ENCODE measurements at regions not wholly inside any gene's neighbourhood (a gene's known extent, or its start where the extent isn't known, plus 50 kb on each side); places are given as distances from the start of the nearest gene placed in this dataset.
A peak's percentile ranks its signal among the peaks of the same experiment; 100 is the strongest.

- Histone ChIP-seq H3K9ac (ENCODE audit: low read length) (no peak overlapping the region), H2AK5ac (ENCODE audit: low read length) (no peak overlapping the region), H3K4me3 (ENCODE audit: low read depth, low read length) (no peak overlapping the region), H3K36me3 (ENCODE audit: control insufficient read depth in 1 of 2, insufficient read depth in 2 of 2, low read length in 2 of 2) (no peaks in the 10 kb centered on the region), H2BK12ac (ENCODE audit: low read length) (no peak overlapping the region), H2AFZ (ENCODE audit: insufficient read depth, low read length, poor library complexity) (no peak overlapping the region), H3K4me2 (ENCODE audit: low read length) (no peak overlapping the region), H3K27ac (ENCODE audit: low read depth, low read length) (no peak overlapping the region), H3K79me1 (ENCODE audit: low read length) (peaks cover 3% of the 10 kb centered on the region), H3K79me2 (ENCODE audit: control insufficient read depth, insufficient read depth, low read length, poor library complexity) (no peaks in the 10 kb centered on the region), H2BK120ac (ENCODE audit: insufficient read depth, low read length, poor library complexity) (no peak overlapping the region), H4K8ac (ENCODE audit: low read depth, low read length) (no peak overlapping the region), H4K12ac (ENCODE audit: low read depth, low read length) (no peak overlapping the region), H3K23ac (ENCODE audit: low read length) (no peak overlapping the region), H3K9me3 (ENCODE audit: insufficient read depth, low read depth, low read length) (no peaks in the 10 kb centered on the region), H3K18ac (ENCODE audit: low read length) (no peak overlapping the region), H3K14ac (ENCODE audit: low read length) (no peak overlapping the region), H3K4ac (ENCODE audit: low read depth, low read length) (no peak overlapping the region), H3K27me3 (ENCODE audit: insufficient read depth, low read length) (no peaks in the 10 kb centered on the region), H2BK5ac (ENCODE audit: low read depth, low read length, poor library complexity) (no peak overlapping the region), H4K91ac (ENCODE audit: low read depth, low read length) (no peak overlapping the region), H3K4me1 (ENCODE audit: control insufficient read depth in 1 of 2, insufficient read depth in 2 of 2, low read length in 2 of 2) (peaks cover 0 to 2% of the 10 kb centered on the region in 2 experiments)
- WGBS (ENCODE audit: extremely low coverage, insufficient coverage, insufficient read length), result no CpG with 5 or more reads among the region's 1 CpG
- DNase-seq, result peak in 1 of 2 donors; percentile 7
These were observed 151.3 kb upstream of the LPP start for GRCh38 chr3:188002626-188003138.

GRCh38 chr3:188003188-188004171 lies 150.5 kb upstream of the LPP start:
- H4K12ac ChIP-seq (ENCODE audit: low read depth, low read length), result no peak overlapping the region
- H3K79me2 ChIP-seq (ENCODE audit: control insufficient read depth, insufficient read depth, low read length, poor library complexity), result no peaks in the 10 kb centered on the region
- WGBS (ENCODE audit: extremely low coverage, insufficient coverage, insufficient read length), result no CpG with 5 or more reads among the region's 9 CpGs
- peaks cover 3% of the 10 kb centered on the region for H3K79me1 ChIP-seq (ENCODE audit: low read length)
- no peaks in the 10 kb centered on the region for H3K9me3 ChIP-seq (ENCODE audit: insufficient read depth, low read depth, low read length)
- no peak overlapping the region for H2AK5ac ChIP-seq (ENCODE audit: low read length)
- peak overlapping the region; percentile 17 for H2BK12ac ChIP-seq (ENCODE audit: low read length)
- H2BK120ac ChIP-seq (ENCODE audit: insufficient read depth, low read length, poor library complexity), result no peak overlapping the region
- no peak overlapping the region for H3K9ac ChIP-seq (ENCODE audit: low read length)
- peaks cover 0 to 2% of the 10 kb centered on the region in 2 experiments for H3K4me1 ChIP-seq (ENCODE audit: control insufficient read depth in 1 of 2, insufficient read depth in 2 of 2, low read length in 2 of 2)
- DNase-seq, result no peak
- no peak overlapping the region for H3K4me2 ChIP-seq (ENCODE audit: low read length)
- H3K4me3 ChIP-seq (ENCODE audit: low read depth, low read length), result no peak overlapping the region
- no peaks in the 10 kb centered on the region for H3K27me3 ChIP-seq (ENCODE audit: insufficient read depth, low read length)
- H3K27ac ChIP-seq (ENCODE audit: low read depth, low read length), result peak overlapping the region; percentile 3
- no peak overlapping the region for H2AFZ ChIP-seq (ENCODE audit: insufficient read depth, low read length, poor library complexity)
- H3K18ac ChIP-seq (ENCODE audit: low read length), result no peak overlapping the region
- no peak overlapping the region for H4K8ac ChIP-seq (ENCODE audit: low read depth, low read length)
- H3K23ac ChIP-seq (ENCODE audit: low read length), result no peak overlapping the region
- H4K91ac ChIP-seq (ENCODE audit: low read depth, low read length), result no peak overlapping the region
- H3K4ac ChIP-seq (ENCODE audit: low read depth, low read length), result no peak overlapping the region
- no peak overlapping the region for H2BK5ac ChIP-seq (ENCODE audit: low read depth, low read length, poor library complexity)
- no peak overlapping the region for H3K14ac ChIP-seq (ENCODE audit: low read length)
- H3K36me3 ChIP-seq (ENCODE audit: control insufficient read depth in 1 of 2, insufficient read depth in 2 of 2, low read length in 2 of 2), result no peaks in the 10 kb centered on the region

GRCh38 chr3:188006726-188007393 lies 147.1 kb upstream of the LPP start:
- Histone ChIP-seq H2BK5ac (ENCODE audit: low read depth, low read length, poor library complexity) (no peak overlapping the region), H3K79me1 (ENCODE audit: low read length) (peaks cover 3% of the 10 kb centered on the region), H4K91ac (ENCODE audit: low read depth, low read length) (no peak overlapping the region), H4K12ac (ENCODE audit: low read depth, low read length) (no peak overlapping the region), H3K18ac (ENCODE audit: low read length) (no peak overlapping the region), H3K4ac (ENCODE audit: low read depth, low read length) (no peak overlapping the region), H3K9ac (ENCODE audit: low read length) (no peak overlapping the region), H4K8ac (ENCODE audit: low read depth, low read length) (no peak overlapping the region), H3K4me2 (ENCODE audit: low read length) (no peak overlapping the region), H3K27me3 (ENCODE audit: insufficient read depth, low read length) (no peaks in the 10 kb centered on the region), H3K9me3 (ENCODE audit: insufficient read depth, low read depth, low read length) (no peaks in the 10 kb centered on the region), H3K23ac (ENCODE audit: low read length) (no peak overlapping the region), H3K27ac (ENCODE audit: low read depth, low read length) (no peak overlapping the region), H3K14ac (ENCODE audit: low read length) (no peak overlapping the region), H2AK5ac (ENCODE audit: low read length) (no peak overlapping the region), H3K79me2 (ENCODE audit: control insufficient read depth, insufficient read depth, low read length, poor library complexity) (no peaks in the 10 kb centered on the region), H2BK120ac (ENCODE audit: insufficient read depth, low read length, poor library complexity) (no peak overlapping the region), H3K4me3 (ENCODE audit: low read depth, low read length) (no peak overlapping the region), H2AFZ (ENCODE audit: insufficient read depth, low read length, poor library complexity) (no peak overlapping the region), H3K4me1 (ENCODE audit: control insufficient read depth in 1 of 2, insufficient read depth in 2 of 2, low read length in 2 of 2) (peaks cover 0 to 2% of the 10 kb centered on the region in 2 experiments), H2BK12ac (ENCODE audit: low read length) (no peak overlapping the region), H3K36me3 (ENCODE audit: control insufficient read depth in 1 of 2, insufficient read depth in 2 of 2, low read length in 2 of 2) (no peaks in the 10 kb centered on the region)
- no peak for DNase-seq
- WGBS (ENCODE audit: extremely low coverage, insufficient coverage, insufficient read length), result no CpG with 5 or more reads among the region's 17 CpGs

GRCh38 chr3:188007897-188008296 lies 146.1 kb upstream of the LPP start:
- H3K9me3 ChIP-seq (ENCODE audit: insufficient read depth, low read depth, low read length), result no peaks in the 10 kb centered on the region
- no peak overlapping the region for H3K18ac ChIP-seq (ENCODE audit: low read length)
- WGBS (ENCODE audit: extremely low coverage, insufficient coverage, insufficient read length), result no CpG with 5 or more reads among the region's 6 CpGs
- H4K91ac ChIP-seq (ENCODE audit: low read depth, low read length), result no peak overlapping the region
- H3K36me3 ChIP-seq (ENCODE audit: control insufficient read depth in 1 of 2, insufficient read depth in 2 of 2, low read length in 2 of 2), result no peaks in the 10 kb centered on the region
- no peaks in the 10 kb centered on the region for H3K27me3 ChIP-seq (ENCODE audit: insufficient read depth, low read length)
- H3K9ac ChIP-seq (ENCODE audit: low read length), result no peak overlapping the region
- H2BK12ac ChIP-seq (ENCODE audit: low read length), result no peak overlapping the region
- H3K4me2 ChIP-seq (ENCODE audit: low read length), result no peak overlapping the region
- H2BK120ac ChIP-seq (ENCODE audit: insufficient read depth, low read length, poor library complexity), result no peak overlapping the region
- H3K14ac ChIP-seq (ENCODE audit: low read length), result no peak overlapping the region
- H3K79me2 ChIP-seq (ENCODE audit: control insufficient read depth, insufficient read depth, low read length, poor library complexity), result no peaks in the 10 kb centered on the region
- no peak overlapping the region for H4K12ac ChIP-seq (ENCODE audit: low read depth, low read length)
- no peak for DNase-seq
- H3K4me1 ChIP-seq (ENCODE audit: control insufficient read depth in 1 of 2, insufficient read depth in 2 of 2, low read length in 2 of 2), result peaks cover 0 to 2% of the 10 kb centered on the region in 2 experiments
- no peak overlapping the region for H3K4me3 ChIP-seq (ENCODE audit: low read depth, low read length)
- H2AK5ac ChIP-seq (ENCODE audit: low read length), result no peak overlapping the region
- H3K79me1 ChIP-seq (ENCODE audit: low read length), result peaks cover 3% of the 10 kb centered on the region
- H3K4ac ChIP-seq (ENCODE audit: low read depth, low read length), result no peak overlapping the region
- H4K8ac ChIP-seq (ENCODE audit: low read depth, low read length), result no peak overlapping the region
- no peak overlapping the region for H3K23ac ChIP-seq (ENCODE audit: low read length)
- no peak overlapping the region for H2AFZ ChIP-seq (ENCODE audit: insufficient read depth, low read length, poor library complexity)
- H2BK5ac ChIP-seq (ENCODE audit: low read depth, low read length, poor library complexity), result no peak overlapping the region
- no peak overlapping the region for H3K27ac ChIP-seq (ENCODE audit: low read depth, low read length)
